H7 (cell line): ENCODE measurements at regions not wholly inside any gene's neighbourhood (a gene's known extent, or its start where the extent isn't known, plus 50 kb on each side); places are given as distances from the start of the nearest gene placed in this dataset.
"Not testable (repeated sequence)": the region's sequence is repeated elsewhere in the genome, so short reads cannot be mapped to it uniquely, and the experiment has no call there.

Experiments
- DNase-seq: peaks from one replicate; pipeline ENCODE4 v3.0.0; 2012
- H3K27me3 ChIP-seq: 2 replicates; pipeline ENCODE4 v1.6.0; 2011; ENCODE audit warnings: mild to moderate bottlenecking, low read length; ENCODE audit not compliant: control insufficient read depth, insufficient read depth
- H3K36me3 ChIP-seq: replicated peaks from 2 replicates; pipeline ENCODE4 v1.5.1; 2011; ENCODE audit warnings: low read length; ENCODE audit not compliant: control insufficient read depth, insufficient read depth
- H3K4me3 ChIP-seq: 2 replicates; pipeline ENCODE4 v1.5.1; 2011; ENCODE audit warnings: low read depth, mild to moderate bottlenecking, control low read depth, low read length, moderate library complexity; ENCODE audit not compliant: insufficient read depth

- Histone ChIP-seq H3K36me3 (no peaks in the 10 kb centered on the region), H3K4me3 (no peak overlapping the region), H3K27me3 (no peaks in the 10 kb centered on the region)
- DNase-seq, result no peak
Measured at GRCh38 chr13:69291292-69291906, 816.2 kb upstream of the ATXN8OS start.

GRCh38 chr13:69288026-69288425 is 819.6 kb upstream of the ATXN8OS start:
- DNase-seq, result no peak
- Histone ChIP-seq H3K27me3 (no peaks in the 10 kb centered on the region), H3K4me3 (no peak overlapping the region), H3K36me3 (no peaks in the 10 kb centered on the region)

- no peaks in the 10 kb centered on the region for H3K27me3 ChIP-seq
- DNase-seq, result no peak
- no peak overlapping the region for H3K4me3 ChIP-seq
- no peaks in the 10 kb centered on the region for H3K36me3 ChIP-seq
Measured at GRCh38 chr13:69287050-69287698, 820.5 kb upstream of the ATXN8OS start.

GRCh38 chr13:69283837-69284236 is 823.8 kb upstream of the ATXN8OS start:
- H3K36me3 ChIP-seq, result no peaks in the 10 kb centered on the region
- H3K4me3 ChIP-seq, result no peak overlapping the region
- no peaks in the 10 kb centered on the region for H3K27me3 ChIP-seq
- DNase-seq, result no peak

- H3K4me3 ChIP-seq, result no peak overlapping the region
- DNase-seq, result no peak
- no peaks in the 10 kb centered on the region for H3K36me3 ChIP-seq
Measured at GRCh38 chr13:69283301-69283700, 824.3 kb upstream of the ATXN8OS start.

GRCh38 chr13:69280399-69280798 is 827.2 kb upstream of the ATXN8OS start:
- DNase-seq, result no peak
- Histone ChIP-seq H3K4me3 (no peak overlapping the region), H3K36me3 (no peaks in the 10 kb centered on the region), H3K27me3 (no peaks in the 10 kb centered on the region)

More at GRCh38 chr13:69283301-69283700, 824.3 kb upstream of the ATXN8OS start:
- no peaks in the 10 kb centered on the region for H3K27me3 ChIP-seq

GRCh38 chr13:69279213-69279612 is 828.4 kb upstream of the ATXN8OS start:
- Histone ChIP-seq H3K27me3 (no peaks in the 10 kb centered on the region), H3K4me3 (no peak overlapping the region), H3K36me3 (no peaks in the 10 kb centered on the region)
- no peak for DNase-seq

- no peaks in the 10 kb centered on the region for H3K27me3 ChIP-seq
- no peaks in the 10 kb centered on the region for H3K36me3 ChIP-seq
- no peak overlapping the region for H3K4me3 ChIP-seq
- DNase-seq, result no peak
Measured at GRCh38 chr13:69274231-69274630, 833.4 kb upstream of the ATXN8OS start.

- DNase-seq, result no peak
- Histone ChIP-seq H3K36me3 (no peaks in the 10 kb centered on the region), H3K27me3 (no peaks in the 10 kb centered on the region), H3K4me3 (no peak overlapping the region)
Measured at GRCh38 chr13:69264362-69265334, 843.0 kb upstream of the ATXN8OS start.

GRCh38 chr13:69243366-69243765 is 864.3 kb upstream of the ATXN8OS start:
- Histone ChIP-seq H3K4me3 (no peak overlapping the region), H3K36me3 (no peaks in the 10 kb centered on the region), H3K27me3 (no peaks in the 10 kb centered on the region)
- DNase-seq, result no peak

- H3K27me3 ChIP-seq, result no peaks in the 10 kb centered on the region
- H3K36me3 ChIP-seq, result no peaks in the 10 kb centered on the region
- no peak for DNase-seq
- no peak overlapping the region for H3K4me3 ChIP-seq
Measured at GRCh38 chr13:69234171-69234570, 873.5 kb upstream of the ATXN8OS start.

GRCh38 chr13:69226427-69226826 is 881.2 kb upstream of the ATXN8OS start:
- H3K4me3 ChIP-seq, result no peak overlapping the region
- H3K36me3 ChIP-seq, result no peaks in the 10 kb centered on the region
- H3K27me3 ChIP-seq, result no peaks in the 10 kb centered on the region
- no peak for DNase-seq

- DNase-seq, H3K36me3 ChIP-seq, H3K27me3 ChIP-seq, H3K4me3 ChIP-seq: not testable (repeated sequence)
Measured at GRCh38 chr13:69221633-69222498, 885.8 kb upstream of the ATXN8OS start.

- no peak for DNase-seq
- Histone ChIP-seq H3K36me3 (no peaks in the 10 kb centered on the region), H3K27me3 (no peaks in the 10 kb centered on the region), H3K4me3 (no peak overlapping the region)
Measured at GRCh38 chr13:69213396-69213795, 894.2 kb upstream of the ATXN8OS start.
